Limb (tissue), 2 donors: ENCODE measurements at regions not wholly inside any gene's neighbourhood (a gene's known extent, or its start where the extent isn't known, plus 50 kb on each side); places are given as distances from the start of the nearest gene placed in this dataset.
"Not testable (repeated sequence)": the region's sequence is repeated elsewhere in the genome, so short reads cannot be mapped to it uniquely, and the experiment has no call there.

Experiments
- DNase-seq, 2 donors: peaks; one replicate each; pipeline ENCODE4 v3.0.0-alpha.2; 2016; ENCODE audit errors: extremely low spot score in 2 of 2

- DNase-seq = no peak
Measured at GRCh38 chr16:86227041-86227440, 283.3 kb upstream of the FOXF1 start.

DNA sequence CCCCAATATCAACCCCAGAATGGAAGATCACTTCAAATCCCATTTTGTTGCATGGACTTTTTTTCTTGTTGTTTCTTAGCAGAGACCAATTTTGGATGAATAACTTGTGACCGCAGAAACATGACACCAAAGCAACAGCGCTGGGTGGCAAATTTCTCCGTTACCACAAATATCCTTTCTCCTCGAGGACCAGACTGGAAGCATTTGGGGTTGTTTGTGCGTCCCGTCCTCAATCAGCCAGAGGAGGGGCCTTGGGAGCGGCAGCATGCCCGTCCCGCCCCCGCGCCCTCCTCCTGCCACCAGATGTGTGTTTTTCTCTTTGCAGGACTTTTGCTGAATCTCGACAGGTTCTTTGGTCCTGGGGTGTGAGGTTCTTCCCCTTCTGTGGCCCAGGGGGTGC, 282.5 kb upstream of the FOXF1 start:
- DNase-seq = no peak

- DNase-seq = no peak
Measured at GRCh38 chr16:86228713-86229112, 281.6 kb upstream of the FOXF1 start.

- no peak for DNase-seq
Measured at GRCh38 chr16:86229283-86229682, 281.0 kb upstream of the FOXF1 start.

- DNase-seq = no peak
Measured at GRCh38 chr16:86229866-86230656, 280.3 kb upstream of the FOXF1 start.

DNA sequence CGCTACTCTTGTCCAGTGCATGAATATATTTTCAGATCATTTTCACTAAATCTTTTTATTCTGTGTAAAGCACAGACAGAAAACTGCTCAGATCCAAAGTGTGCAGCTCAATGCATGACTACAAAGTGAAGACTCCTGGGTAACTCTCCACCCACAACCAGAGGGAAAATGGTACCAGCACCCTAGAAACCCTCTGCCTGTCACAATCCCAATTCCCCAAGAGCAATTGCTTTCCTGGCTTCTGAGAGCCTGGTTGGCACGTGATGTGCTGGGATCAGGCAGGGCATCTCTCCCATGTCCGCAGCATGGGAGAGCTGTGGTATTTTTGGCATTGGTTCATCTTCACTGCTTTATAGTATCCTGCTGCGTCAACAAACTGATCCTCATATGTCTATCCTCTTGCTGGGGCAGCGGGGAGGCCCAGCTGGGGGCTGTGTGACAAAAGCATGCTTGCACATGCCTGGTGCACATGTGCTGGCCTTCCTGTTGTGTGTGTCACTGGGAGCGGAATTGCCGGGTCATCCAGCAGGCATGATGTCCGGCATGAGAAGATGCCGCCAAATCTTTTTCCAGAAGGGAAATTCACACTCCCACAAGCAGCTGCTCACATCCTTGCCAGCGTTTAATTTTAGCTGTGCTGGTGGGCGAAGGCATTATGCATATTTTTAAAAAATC, 278.9 kb upstream of the FOXF1 start:
- peak in 1 of 2 donors; percentile 16 for DNase-seq

DNA sequence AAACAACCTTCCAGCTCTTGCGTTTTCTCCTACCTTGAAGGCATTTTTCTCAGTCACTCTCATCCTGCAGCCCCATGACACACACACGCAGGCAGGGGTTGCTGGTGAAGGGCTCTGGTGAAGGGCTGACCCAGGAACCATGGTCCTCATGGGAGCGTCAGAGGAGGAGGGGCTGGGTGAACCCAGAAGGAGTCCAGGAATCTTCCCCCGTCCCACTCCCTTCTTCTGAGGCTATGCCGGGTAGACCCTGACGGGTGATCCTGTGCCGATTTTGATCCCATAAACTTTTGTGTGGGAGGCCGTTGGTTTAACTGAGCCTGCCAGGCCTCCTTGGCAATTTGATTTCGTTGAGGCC, 278.4 kb upstream of the FOXF1 start:
- DNase-seq = peak in 1 of 2 donors; percentile 12

- DNase-seq = peak in 1 of 2 donors; percentile 3
Measured at GRCh38 chr16:86232496-86232895, 277.8 kb upstream of the FOXF1 start.

GRCh38 chr16:86233506-86233905, 276.8 kb upstream of the FOXF1 start:
- not testable (repeated sequence) for DNase-seq

GRCh38 chr16:86239381-86239780, 270.9 kb upstream of the FOXF1 start:
- DNase-seq = no peak

DNA sequence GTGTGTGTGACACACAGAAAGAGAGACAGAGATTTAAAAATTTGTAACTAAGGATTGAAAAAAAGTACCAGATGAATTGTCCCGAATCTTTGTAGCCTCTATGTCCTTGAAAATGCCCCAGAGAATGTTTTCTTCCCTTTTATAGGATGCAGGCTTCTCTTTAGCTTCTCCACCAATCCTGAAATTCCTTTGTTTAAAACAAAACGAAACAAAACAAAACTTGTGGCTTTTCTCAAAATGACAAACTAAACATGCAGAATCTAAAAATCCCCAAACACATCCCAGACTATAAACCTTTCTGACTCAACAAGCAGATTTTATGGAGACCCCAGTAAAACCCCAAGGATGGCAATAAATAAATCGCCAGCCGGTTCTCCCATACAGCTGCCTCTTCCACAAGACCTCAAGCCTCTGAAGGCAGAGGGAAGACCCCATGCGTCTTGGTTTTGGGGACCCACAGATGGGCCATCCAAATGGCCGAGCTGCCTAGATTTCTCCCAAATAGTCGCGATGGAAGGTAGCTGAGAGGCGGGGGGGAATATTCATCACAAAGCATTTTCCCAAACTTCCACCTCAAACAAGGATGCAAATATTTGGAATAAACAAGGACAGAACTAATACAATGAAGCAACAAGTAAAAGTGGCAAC, 269.5 kb upstream of the FOXF1 start:
- no peak for DNase-seq

GRCh38 chr16:86241681-86242080, 268.6 kb upstream of the FOXF1 start:
- no peak for DNase-seq

DNA sequence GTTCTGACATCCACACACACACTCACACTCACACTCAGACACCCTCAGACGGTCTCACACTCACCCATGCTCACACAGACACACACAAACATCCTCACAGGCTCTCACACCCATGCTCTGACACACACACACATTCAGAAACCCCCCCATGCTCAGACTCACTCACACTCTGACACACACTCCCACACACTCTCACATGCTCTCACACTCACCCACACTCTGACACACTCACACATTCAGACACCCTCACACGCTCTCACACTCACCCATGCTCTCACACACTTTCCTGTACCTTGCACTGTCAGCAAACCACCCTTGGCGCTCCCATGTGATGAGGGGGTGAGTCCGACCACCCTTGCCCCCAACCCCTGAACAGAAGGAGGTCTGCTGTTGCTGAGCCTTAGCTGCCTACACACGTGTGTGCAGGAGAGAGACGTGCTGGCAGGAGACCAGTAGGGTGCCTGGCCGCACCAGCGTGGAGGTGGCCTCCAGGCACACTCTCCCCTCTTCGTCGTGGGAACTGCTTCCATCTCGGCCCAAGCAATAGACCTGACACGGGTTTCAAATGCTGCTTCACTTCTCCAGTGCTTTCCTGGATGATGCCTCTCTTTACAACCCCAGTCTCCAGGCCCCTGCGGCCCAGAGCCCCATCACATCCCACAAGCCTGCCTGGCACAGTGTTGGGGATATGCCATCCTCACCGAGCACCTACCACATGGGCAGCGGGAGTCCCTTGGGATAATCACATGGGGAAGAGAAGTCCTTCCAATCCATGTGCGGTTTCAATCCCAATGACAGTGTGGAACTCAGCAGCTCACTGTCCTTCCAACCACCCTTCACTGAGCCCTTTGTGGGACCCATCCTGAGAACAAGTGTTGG, 267.8 kb upstream of the FOXF1 start:
- DNase-seq = no peak

DNA sequence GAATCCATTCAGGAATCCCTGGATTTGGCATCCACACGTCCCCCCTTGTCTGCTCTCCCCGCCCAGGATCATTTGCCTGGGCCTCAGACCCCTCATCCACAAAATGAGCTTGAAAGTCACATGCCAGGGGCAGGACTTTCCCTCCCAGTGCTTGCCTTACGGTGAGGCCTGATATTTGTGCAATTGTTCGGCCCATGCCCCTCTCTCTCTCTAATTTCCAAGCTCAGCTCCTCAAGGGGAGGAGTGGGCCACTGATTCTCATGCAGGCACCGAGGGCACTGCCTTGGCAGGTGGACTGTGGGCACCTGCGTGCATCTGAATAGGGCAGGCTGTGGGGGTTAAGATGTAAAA, 267.2 kb upstream of the FOXF1 start:
- no peak for DNase-seq

GRCh38 chr16:86243571-86244154, 266.7 kb upstream of the FOXF1 start:
- no peak for DNase-seq

DNA sequence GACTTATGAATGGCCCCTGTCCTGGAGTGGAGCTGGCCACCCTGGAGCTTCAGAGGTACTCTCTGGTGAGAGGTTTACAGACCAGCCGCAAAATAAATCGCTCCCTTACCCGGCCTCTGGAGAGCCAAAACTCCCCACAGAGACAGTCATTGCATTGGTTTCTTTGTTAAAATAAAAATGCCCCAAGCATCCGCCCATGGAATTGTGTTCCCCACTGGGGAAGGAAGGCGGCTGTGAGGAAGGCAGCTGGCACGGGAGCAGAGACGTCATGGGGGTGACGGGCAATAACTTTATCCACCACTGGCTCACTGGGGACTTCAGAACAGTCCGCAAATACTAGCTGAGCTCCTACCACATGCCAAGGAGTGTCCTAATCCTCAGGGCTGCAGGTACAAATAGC, 266.2 kb upstream of the FOXF1 start:
- DNase-seq = no peak

- no peak for DNase-seq
Measured at GRCh38 chr16:86244936-86245335, 265.4 kb upstream of the FOXF1 start.

- DNase-seq = no peak
Measured at GRCh38 chr16:86245351-86245750, 265.0 kb upstream of the FOXF1 start.

GRCh38 chr16:86245895-86246294, 264.4 kb upstream of the FOXF1 start:
- no peak for DNase-seq

DNA sequence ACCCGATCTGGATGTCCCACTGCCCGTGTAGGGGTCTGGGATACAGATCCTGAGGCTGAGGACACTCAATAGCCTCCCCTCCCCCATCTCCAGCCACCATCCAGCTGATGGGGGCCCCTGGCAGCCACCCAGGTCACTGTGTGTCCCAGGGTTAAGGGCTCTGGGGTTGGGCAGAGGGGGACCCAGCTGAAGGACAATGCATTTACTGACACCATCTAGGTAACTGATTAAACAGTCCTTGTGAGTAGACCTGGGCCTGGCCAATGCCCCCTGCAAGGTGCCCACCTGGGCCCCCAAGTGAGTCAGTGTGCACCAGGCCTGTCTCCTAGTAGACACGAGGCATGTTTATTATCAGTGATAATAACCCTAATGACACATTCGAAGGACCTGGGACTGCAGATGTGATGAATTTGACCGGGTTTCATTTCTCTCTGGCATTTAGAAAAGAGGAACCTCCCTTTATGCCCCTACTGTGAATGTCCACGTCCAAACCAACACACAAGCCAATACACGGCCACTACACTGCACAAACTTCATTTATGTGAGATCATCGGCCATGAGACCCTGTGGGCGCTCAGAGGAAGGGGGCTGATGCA, 261.9 kb upstream of the FOXF1 start:
- no peak for DNase-seq

DNA sequence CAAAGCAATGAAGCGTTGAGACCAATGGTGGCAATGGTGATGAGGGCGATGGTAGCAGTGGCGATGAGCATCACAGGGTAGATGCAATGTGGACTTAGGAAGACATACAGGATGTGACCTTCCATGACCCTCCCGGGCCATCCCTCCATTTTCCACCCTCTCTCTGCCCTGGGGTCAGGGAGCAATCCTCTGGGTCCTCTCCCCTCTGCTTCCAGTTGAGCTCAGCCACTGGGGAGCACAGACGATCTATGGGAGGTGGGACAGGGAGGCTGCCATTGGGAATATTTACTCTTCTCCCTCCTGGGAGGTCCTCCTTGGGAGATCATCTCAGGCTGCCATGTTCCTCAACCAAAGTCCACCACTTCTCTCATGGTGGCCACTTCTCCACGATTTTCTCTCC, 260.7 kb upstream of the FOXF1 start:
- no peak for DNase-seq
